Activated T-helper 2 cell treated with anti-CD3 and anti-CD28 coated beads, Interferon-gamma antibody, Interleukin-2, Interleukin-4, amounts not matched to agents 10 μg/mL and 5 μg/mL and 100 μg/mL, durations not matched to agents 14 hours and 24 hours and 36 hours (primary cell): ENCODE measurements at regions not wholly inside any gene's neighbourhood (a gene's known extent, or its start where the extent isn't known, plus 50 kb on each side); places are given as distances from the start of the nearest gene placed in this dataset.
"Not testable (repeated sequence)": the region's sequence is repeated elsewhere in the genome, so short reads cannot be mapped to it uniquely, and the experiment has no call there.

Experiments
- DNase-seq: peaks from one replicate; pipeline ENCODE4 v3.0.0; 2021; ENCODE audit warnings: low spot score
- H3K27ac Mint-ChIP-seq: one replicate; pipeline ENCODE4 v1.8.0; 2021; ENCODE audit warnings: mixed read lengths
- H3K27me3 Mint-ChIP-seq: one replicate; pipeline ENCODE4 v1.8.0; 2021; ENCODE audit warnings: low read depth, mixed read lengths
- H3K36me3 Mint-ChIP-seq: one replicate; pipeline ENCODE4 v1.8.0; 2021; ENCODE audit warnings: low read depth, mixed read lengths
- H3K4me1 Mint-ChIP-seq: one replicate; pipeline ENCODE4 v1.8.0; 2021; ENCODE audit warnings: low read depth, mixed read lengths
- H3K4me3 Mint-ChIP-seq: one replicate; pipeline ENCODE4 v1.8.0; 2021; ENCODE audit warnings: low read depth, mild to moderate bottlenecking, moderate library complexity, mixed read lengths
- H3K9me3 Mint-ChIP-seq: one replicate; pipeline ENCODE4 v1.8.0; 2021; ENCODE audit warnings: mixed read lengths
- intact Hi-C: fragments of 100-400 bp; cut with micrococcal nuclease; formaldehyde crosslinking; loops from one replicate; pipeline ENCODE4 v1.15.1; 2023

- no peak overlapping the region for H3K4me3 Mint-ChIP-seq
- intact Hi-C loops: no loop called here
Measured at GRCh38 chr1:94362466-94363058, 55.6 kb upstream of the ABCD3 start.

GRCh38 chr1:94358630-94359599 lies 59.3 kb upstream of the ABCD3 start:
- Mint-ChIP-seq H3K27ac (no peak overlapping the region), H3K9me3 (peaks cover 17% of the 10 kb centered on the region), H3K4me3 (no peak overlapping the region), H3K36me3 (no peaks in the 10 kb centered on the region), H3K4me1 (peaks cover 5% of the 10 kb centered on the region), H3K27me3 (no peaks in the 10 kb centered on the region)
- no peak for DNase-seq
- intact Hi-C loops: no loop called here

More at GRCh38 chr1:94362466-94363058, 55.6 kb upstream of the ABCD3 start:
- Mint-ChIP-seq H3K27ac (no peak overlapping the region), H3K36me3 (no peaks in the 10 kb centered on the region), H3K27me3 (peaks cover 6% of the 10 kb centered on the region), H3K9me3 (peaks cover 23% of the 10 kb centered on the region), H3K4me1 (peaks cover 5% of the 10 kb centered on the region)
- DNase-seq: no peak

GRCh38 chr1:94357661-94358060 lies 60.5 kb upstream of the ABCD3 start:
- no peak overlapping the region for H3K4me3 Mint-ChIP-seq
- intact Hi-C loops: no loop called here

GRCh38 chr1:94355485-94355980 lies 62.7 kb upstream of the ABCD3 start:
- Mint-ChIP-seq H3K4me1 (peaks cover 7% of the 10 kb centered on the region), H3K9me3 (peaks cover 3% of the 10 kb centered on the region), H3K36me3 (no peaks in the 10 kb centered on the region), H3K4me3 (no peak overlapping the region), H3K27ac (no peak overlapping the region), H3K27me3 (no peaks in the 10 kb centered on the region)
- DNase-seq: no peak
- intact Hi-C loops: no loop called here

More at GRCh38 chr1:94357661-94358060, 60.5 kb upstream of the ABCD3 start:
- H3K27ac Mint-ChIP-seq: no peak overlapping the region
- peaks cover 8% of the 10 kb centered on the region for H3K9me3 Mint-ChIP-seq
- no peaks in the 10 kb centered on the region for H3K27me3 Mint-ChIP-seq
- peaks cover 5% of the 10 kb centered on the region for H3K4me1 Mint-ChIP-seq
- DNase-seq: no peak
- no peaks in the 10 kb centered on the region for H3K36me3 Mint-ChIP-seq

GRCh38 chr1:94351481-94351880 lies 66.7 kb upstream of the ABCD3 start:
- Mint-ChIP-seq H3K9me3 (no peaks in the 10 kb centered on the region), H3K4me1 (peaks cover 7% of the 10 kb centered on the region), H3K36me3 (no peaks in the 10 kb centered on the region), H3K27me3 (no peaks in the 10 kb centered on the region), H3K4me3 (no peak overlapping the region), H3K27ac (no peak overlapping the region)
- no peak for DNase-seq
- intact Hi-C loops: loop anchor here (5.0 kb wide), 1 partner anchor 36 kb away; no protein-coding TSS in a partner anchor

GRCh38 chr1:94350350-94350924 lies 67.8 kb upstream of the ABCD3 start:
- intact Hi-C loops: loop anchor here (5.0 kb wide), 1 partner anchor 37 kb away; no protein-coding TSS in a partner anchor
- Mint-ChIP-seq H3K27me3 (no peaks in the 10 kb centered on the region), H3K4me3 (no peak overlapping the region), H3K36me3 (no peaks in the 10 kb centered on the region), H3K27ac (no peak overlapping the region), H3K4me1 (peaks cover 7% of the 10 kb centered on the region), H3K9me3 (no peaks in the 10 kb centered on the region)
- no peak for DNase-seq

- peaks cover 7% of the 10 kb centered on the region for H3K4me1 Mint-ChIP-seq
- no peak overlapping the region for H3K4me3 Mint-ChIP-seq
- no peaks in the 10 kb centered on the region for H3K9me3 Mint-ChIP-seq
- no peak for DNase-seq
- intact Hi-C loops: loop anchor here (5.0 kb wide), 1 partner anchor 37 kb away; no protein-coding TSS in a partner anchor
- H3K27me3 Mint-ChIP-seq: no peaks in the 10 kb centered on the region
- no peaks in the 10 kb centered on the region for H3K36me3 Mint-ChIP-seq
- no peak overlapping the region for H3K27ac Mint-ChIP-seq
Measured at GRCh38 chr1:94349853-94350252, 68.3 kb upstream of the ABCD3 start.

GRCh38 chr1:94348386-94348785 lies 69.8 kb upstream of the ABCD3 start:
- H3K4me3 Mint-ChIP-seq, intact Hi-C loops, H3K9me3 Mint-ChIP-seq, H3K27me3 Mint-ChIP-seq, DNase-seq, H3K4me1 Mint-ChIP-seq, H3K36me3 Mint-ChIP-seq, H3K27ac Mint-ChIP-seq: not testable (repeated sequence)

GRCh38 chr1:94345148-94345721 lies 73.0 kb upstream of the ABCD3 start:
- no peaks in the 10 kb centered on the region for H3K36me3 Mint-ChIP-seq
- H3K4me3 Mint-ChIP-seq: no peak overlapping the region
- DNase-seq: no peak
- intact Hi-C loops: no loop called here
- H3K4me1 Mint-ChIP-seq: peaks cover 3% of the 10 kb centered on the region
- no peaks in the 10 kb centered on the region for H3K27me3 Mint-ChIP-seq
- no peak overlapping the region for H3K27ac Mint-ChIP-seq
- no peaks in the 10 kb centered on the region for H3K9me3 Mint-ChIP-seq

- Mint-ChIP-seq H3K4me1 (no peaks in the 10 kb centered on the region), H3K4me3 (no peak overlapping the region), H3K9me3 (no peaks in the 10 kb centered on the region), H3K27ac (no peak overlapping the region), H3K36me3 (no peaks in the 10 kb centered on the region), H3K27me3 (no peaks in the 10 kb centered on the region)
- intact Hi-C loops: loop anchor here (5.0 kb wide), 1 partner anchor 80 kb away; no protein-coding TSS in a partner anchor
- no peak for DNase-seq
Measured at GRCh38 chr1:94342416-94342815, 75.8 kb upstream of the ABCD3 start.

- Mint-ChIP-seq H3K27ac (no peak overlapping the region), H3K36me3 (no peaks in the 10 kb centered on the region), H3K27me3 (no peaks in the 10 kb centered on the region), H3K4me1 (peaks cover 2% of the 10 kb centered on the region), H3K9me3 (no peaks in the 10 kb centered on the region), H3K4me3 (no peak overlapping the region)
- intact Hi-C loops: loop anchor here (5.0 kb wide), 2 partner anchors 123 to 302 kb away; no protein-coding TSS in a partner anchor
- DNase-seq: no peak
Measured at GRCh38 chr1:94339206-94339927, 78.8 kb upstream of the ABCD3 start.

GRCh38 chr1:94336991-94337390 lies 81.2 kb upstream of the ABCD3 start:
- H3K27ac Mint-ChIP-seq: no peak overlapping the region
- H3K9me3 Mint-ChIP-seq: no peaks in the 10 kb centered on the region
- peaks cover 2% of the 10 kb centered on the region for H3K4me1 Mint-ChIP-seq
- no peak for DNase-seq
- no peaks in the 10 kb centered on the region for H3K27me3 Mint-ChIP-seq
- intact Hi-C loops: loop anchor here (2.0 to 5.0 kb wide), 3 partner anchors 125 to 300 kb away; no protein-coding TSS in a partner anchor
- H3K36me3 Mint-ChIP-seq: no peaks in the 10 kb centered on the region
- H3K4me3 Mint-ChIP-seq: no peak overlapping the region
